HPDE6-E6E7 (cell line): ENCODE measurements at regions not wholly inside any gene's neighbourhood (a gene's known extent, or its start where the extent isn't known, plus 50 kb on each side); places are given as distances from the start of the nearest gene placed in this dataset.
"Not testable (repeated sequence)": the region's sequence is repeated elsewhere in the genome, so short reads cannot be mapped to it uniquely, and the experiment has no call there.

Source experiments
- DNase-seq: peaks from one replicate; pipeline ENCODE4 v3.0.0; 2011; ENCODE audit warnings: missing footprints; ENCODE audit errors: extremely low spot score

DNA sequence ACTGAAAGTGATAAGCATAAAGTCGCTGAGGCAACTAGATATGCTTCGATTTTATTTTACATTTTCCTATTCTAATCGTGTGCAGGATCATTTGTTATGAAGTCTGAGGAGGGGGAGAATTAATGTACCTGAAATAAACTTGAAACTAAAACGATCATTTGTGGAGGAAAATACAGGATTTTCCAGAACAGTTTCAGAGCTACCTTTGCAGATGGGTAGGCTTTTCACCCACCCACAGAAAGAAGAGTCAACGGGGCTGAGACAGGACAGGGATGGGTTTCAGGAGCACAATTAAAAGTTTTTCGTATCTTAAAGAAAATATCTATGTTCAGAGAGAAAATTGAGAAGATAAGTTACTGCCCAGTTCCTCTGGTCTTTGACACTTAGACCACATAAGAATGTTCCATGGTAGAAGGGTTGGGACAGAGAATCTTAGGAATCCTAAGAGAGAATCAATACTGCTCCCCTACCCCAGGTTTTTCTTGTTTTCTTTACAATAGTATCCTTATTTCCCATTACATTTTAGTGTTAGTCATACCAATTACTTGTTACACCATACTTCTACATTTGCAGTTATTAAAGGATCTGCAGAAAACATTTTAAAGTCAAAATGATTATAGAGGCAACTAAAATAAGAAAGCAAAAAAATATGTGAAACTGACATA lies 211.4 kb downstream of the DEPDC1B start:
- DNase-seq: no peak

DNA sequence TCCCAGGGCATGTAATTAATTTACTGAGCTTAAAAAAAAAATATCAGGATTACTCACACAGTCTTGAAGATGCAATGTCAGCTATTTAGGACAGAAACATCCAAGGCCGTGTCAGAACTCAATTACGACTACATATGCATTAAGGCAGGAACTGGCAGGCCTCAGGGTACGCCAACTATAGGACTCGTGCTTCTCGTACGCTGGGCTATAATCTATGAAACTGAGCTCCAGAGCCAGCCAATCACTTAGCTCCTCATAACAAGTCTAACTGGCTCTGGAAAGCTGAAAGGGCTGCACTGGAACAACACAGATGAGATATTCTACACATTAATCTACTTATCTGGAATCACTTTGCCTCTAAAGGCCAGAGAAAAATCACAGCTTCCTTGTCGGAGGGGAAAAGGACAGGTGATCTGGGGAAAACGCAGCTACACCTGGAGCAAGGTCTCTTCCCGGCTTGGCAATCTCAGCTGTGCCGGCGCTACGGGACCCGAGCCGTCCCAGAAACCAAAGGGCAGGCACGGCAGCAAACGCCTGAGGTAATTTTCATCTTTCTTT lies 212.0 kb downstream of the DEPDC1B start:
- DNase-seq: peak; percentile 60

DNA sequence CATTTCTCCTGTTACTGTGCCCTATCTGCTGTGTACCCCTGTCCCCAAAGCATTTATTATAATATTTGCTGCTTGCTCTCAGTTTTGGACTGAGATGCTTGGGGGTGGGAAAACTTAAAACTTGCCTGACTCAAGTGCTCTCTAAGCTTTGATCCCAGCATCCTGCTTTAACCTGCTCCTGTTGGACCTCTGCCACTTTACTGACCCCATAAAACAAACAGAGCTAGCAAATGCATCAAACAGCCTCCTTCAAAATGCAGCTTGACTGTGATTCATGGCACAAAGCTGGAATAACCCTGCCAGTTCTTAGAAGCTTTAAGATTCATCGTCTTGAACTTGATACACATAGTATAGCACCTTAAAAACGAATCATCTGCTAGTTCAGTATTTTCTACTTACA lies 212.5 kb downstream of the DEPDC1B start:
- no peak for DNase-seq

DNA sequence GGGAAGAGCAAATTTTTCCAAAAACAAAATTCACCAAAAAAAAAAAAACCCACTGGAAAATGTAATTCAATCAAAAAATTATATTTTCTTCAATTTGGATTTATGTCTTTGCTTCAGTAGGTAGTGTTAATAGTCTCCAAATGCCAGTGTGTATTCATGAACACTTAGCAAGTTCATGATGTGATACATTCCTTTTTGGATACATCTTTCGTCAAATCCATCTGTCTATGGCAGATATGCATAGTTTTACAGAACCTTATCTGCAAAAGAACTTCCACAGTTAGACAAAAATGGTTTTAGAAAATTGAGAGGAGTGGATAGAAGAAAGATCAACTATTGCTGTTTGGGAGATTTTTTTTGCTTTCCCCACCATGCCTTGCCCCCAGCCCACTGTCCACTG lies 214.6 kb downstream of the DEPDC1B start:
- DNase-seq: no peak

DNA sequence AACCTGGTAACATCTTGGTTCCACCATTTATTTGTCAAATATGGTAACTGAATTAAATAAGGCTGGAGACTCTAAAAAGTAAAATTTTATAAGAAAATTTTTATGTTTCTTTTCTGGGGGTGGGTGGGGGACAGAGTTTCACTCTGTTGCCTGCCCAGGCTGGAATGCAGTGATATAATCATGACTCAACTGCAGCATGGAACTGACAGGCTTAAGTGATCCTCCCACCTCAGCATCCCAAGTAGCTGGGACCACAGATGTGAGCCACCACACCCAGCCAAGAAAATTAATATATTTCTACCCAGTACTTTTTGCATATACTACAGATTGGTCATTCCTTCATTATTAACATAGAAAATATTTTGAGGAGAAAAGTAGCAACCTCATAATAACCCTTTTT lies 216.9 kb downstream of the DEPDC1B start:
- DNase-seq: no peak

DNA sequence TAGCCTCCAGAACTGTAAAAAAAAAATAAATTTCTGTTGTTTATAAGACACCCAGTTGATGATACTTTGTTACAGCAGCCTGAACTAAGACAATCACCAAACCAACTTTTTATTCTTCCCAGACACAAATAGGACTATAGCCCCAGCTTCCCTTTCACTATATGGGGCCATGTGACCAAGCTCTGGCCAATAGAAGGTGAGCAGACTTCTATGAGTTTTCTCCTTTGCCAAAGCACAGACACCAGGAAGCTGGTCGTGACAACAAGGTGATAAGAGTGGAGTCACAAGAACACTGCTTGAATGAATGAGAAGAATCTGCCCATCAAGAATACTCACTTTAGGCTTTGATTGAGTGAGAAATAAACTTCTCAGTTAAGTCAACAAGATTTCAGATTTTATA lies 217.7 kb downstream of the DEPDC1B start:
- DNase-seq: no peak

DNA sequence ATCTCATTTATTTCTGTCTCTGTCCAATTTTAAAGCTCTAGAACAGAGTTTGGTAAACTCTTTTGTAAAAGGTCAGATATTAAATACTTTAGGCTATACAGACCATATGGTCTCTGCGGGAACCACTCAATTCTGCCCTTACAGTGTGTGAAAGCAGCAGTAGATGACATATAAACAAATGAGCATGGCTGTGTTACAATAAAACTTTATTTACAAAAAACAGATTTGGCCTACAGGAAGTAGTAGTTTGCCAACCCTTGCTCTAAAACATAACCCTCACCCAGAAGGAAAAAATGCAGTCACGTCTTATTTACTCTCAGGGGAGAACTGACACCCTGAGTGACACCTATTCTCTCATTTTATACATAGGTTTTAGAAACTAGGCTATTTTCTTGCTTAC lies 220.4 kb downstream of the DEPDC1B start:
- no peak for DNase-seq

DNA sequence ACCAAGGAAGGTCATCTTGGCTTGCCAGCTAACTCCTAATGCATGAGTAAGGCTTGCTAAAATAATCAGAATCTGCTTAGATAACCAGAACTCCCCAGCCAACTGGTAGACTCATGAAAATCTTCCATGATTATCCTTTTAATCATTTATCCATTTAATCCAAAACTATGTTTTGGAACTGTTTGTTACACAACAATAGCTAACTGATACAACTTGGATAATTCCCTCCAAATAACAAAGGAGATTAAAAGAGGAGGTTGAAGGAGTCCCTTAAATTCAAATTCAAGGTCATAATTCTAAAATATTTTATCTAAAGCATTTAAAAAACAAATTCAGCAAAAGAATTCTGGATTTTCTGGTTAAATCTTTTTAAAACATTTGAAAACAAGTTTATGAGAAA lies 222.1 kb downstream of the DEPDC1B start:
- no peak for DNase-seq

DNA sequence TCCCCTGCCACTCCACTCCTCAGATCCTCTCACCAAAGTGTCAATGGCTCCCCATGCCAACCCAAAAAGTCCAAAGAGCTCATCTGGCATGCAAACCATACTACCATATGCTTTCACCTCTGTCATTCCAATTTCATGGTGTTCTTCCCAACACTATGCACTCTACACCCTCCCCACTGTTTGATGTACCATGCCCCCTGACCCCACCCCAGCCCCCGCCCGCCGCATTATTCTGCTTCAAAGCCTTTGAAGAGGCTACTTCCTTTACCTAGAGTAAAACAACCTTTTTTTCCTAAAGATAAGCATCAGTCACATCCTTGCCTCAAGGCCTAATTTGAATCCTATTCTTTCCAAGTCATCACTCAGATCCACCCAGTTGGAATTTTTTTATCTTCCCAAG lies 226.3 kb downstream of the DEPDC1B start:
- no peak for DNase-seq

DNA sequence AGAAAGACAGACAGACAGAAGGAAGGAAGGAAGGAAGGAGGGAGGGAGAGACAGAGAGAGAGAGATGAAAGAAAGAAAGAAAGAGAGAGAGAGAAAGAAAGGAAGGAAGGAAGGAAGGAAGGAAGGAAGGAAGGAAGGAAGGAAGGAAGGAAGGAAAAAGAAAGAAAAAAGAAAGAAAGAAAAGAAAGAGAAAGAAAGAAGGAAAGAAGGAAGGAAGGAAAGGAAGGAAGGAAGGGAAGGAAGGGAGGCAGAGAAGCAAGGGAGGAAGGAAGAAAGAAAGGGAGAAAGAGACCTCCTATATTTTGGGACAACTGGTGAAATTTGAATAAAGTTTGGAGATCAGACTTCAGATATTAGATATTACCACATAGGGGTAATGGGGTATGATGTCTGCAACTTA lies 226.9 kb downstream of the DEPDC1B start:
- DNase-seq: not testable (repeated sequence)

DNA sequence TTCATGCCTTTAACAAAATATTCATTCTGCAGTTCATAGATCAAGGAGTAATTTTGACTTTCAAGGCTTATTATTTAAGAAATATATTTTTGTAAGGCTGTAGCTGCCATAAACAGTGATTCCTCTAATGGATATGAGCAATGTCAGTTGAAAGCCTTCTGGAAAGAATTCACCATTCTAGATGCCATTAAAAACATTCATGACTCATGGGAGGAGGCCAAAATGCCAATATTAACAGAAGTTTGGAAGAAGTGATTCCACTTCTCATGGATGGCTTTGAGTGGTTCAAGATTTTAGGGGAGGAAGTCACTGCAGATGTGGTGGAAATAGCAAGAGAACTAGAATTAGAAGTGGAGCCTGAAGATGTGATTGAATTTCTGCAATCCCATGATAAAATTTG lies 229.1 kb downstream of the DEPDC1B start:
- DNase-seq: no peak

DNA sequence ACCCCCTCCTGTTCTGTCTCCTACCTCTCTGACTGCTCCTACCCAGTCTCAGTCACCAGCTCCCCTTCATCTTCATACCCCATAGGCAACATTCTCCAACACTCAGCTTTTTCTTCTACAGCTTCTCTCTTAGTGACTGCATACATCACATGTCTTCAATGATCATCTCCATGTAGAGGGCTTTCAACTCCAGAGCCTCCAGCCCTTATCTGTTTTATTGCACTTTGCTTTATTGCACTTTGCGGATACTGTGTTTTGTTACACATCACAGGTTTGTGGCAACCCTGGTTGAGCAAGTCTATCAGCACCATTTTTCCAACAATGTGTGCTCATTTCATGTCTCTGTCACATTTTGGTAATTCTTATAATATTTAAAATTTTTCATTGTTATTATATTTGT lies 230.7 kb downstream of the DEPDC1B start:
- DNase-seq: no peak

DNA sequence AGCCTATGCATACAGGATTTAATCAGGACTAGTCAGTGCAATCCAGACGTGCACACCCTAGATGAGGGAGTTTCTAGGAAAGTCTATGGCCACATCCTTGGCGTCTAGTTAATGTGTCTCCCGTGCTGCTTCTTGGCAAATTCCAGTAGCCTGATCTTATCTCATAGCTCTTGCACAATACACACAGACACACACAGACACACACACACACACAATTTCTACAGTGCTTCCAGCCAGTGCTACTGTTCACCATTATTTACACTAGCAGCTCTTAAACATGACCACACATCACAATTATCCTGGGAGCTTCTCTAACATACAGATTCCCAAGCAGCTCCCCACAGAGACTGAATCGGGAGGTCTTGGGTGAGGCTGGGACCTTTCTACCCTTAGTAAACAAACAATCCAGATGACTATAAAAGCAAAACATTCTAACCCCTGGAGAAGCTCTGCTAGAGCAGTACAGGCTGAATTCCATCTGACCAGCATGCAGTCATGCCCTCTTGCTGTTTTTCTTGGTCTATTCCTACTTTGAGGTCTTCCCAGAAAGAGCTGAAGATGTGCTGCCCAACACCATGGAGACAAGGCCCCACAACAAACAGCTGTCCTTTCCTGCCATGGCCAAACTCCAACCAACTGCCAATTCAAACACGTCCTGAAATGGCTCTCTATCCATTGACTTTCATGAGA lies 236.6 kb downstream of the DEPDC1B start:
- no peak for DNase-seq

DNA sequence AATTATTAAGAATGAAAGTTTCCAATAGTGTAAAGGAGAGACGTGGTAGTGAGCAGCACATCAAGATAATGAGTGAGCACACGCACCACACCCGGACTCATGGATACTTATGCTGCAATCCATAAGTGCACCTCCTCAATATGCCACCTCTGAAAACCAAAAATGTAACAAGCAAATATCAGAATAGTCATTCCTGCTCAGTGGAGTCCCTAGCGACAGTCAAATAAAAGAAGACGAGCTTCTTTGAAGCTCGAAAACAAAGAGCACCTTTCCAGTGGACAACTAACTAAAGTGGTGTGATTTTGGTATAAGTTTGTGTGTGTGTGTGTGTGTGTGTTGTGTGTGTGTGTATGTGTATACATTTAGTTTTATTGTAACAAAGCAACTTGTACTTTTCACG lies 241.3 kb downstream of the DEPDC1B start:
- DNase-seq: no peak

DNA sequence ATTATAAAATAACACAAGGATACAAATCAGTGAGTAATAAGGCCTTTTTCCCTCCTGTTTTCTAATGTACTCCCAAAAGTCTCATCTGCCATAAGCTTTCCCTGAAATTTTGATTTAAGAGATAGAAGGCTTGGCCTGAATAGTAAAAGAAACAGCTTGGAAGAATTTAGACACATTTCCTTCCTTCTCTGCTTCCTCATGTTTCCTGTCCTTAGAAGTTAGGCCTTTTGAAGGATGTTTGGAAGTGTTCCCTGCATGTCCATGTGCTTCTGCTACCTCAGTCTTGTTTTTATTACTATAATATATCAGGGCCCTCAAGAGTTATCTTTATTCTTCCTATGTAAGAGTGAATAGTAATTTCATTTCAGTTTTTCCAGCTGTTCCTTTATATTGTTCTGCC lies 242.7 kb downstream of the DEPDC1B start:
- DNase-seq: no peak

DNA sequence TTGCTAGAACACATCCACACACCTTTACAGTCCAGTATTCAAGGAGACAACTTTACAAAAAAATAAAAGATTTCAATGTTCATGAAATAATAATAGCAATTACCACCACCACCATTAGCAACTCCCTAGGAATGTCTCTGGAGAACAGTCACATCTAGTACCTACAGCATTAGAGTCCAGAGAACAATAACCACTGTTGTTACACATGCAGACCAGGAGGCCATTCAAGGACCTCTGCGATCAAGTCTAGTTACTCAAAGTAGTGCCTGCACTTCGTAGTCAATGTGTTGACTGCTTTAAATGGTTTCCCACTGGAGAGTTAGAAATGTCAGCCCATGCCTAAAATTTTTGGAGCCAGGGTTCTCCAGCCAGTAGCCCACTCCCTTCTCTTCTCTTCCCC lies 244.4 kb downstream of the DEPDC1B start:
- DNase-seq: no peak

DNA sequence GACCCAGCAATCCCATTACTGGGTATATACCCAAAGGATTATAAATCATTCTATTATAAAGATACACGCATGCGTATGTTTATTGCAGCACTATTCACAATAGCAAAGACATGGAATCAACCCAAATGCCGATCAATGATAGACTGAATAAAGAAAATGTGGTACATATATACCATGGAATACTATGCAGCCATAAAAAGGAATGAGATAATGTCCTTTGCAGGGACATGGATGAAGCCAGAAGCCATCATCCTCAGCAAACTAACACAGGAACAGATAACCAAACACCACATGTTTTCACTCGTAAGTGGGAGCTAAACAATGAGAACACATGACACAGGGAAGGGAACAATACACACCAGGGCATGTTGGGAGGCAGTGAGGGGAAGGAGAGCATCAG lies 245.7 kb downstream of the DEPDC1B start:
- DNase-seq: not testable (repeated sequence)

DNA sequence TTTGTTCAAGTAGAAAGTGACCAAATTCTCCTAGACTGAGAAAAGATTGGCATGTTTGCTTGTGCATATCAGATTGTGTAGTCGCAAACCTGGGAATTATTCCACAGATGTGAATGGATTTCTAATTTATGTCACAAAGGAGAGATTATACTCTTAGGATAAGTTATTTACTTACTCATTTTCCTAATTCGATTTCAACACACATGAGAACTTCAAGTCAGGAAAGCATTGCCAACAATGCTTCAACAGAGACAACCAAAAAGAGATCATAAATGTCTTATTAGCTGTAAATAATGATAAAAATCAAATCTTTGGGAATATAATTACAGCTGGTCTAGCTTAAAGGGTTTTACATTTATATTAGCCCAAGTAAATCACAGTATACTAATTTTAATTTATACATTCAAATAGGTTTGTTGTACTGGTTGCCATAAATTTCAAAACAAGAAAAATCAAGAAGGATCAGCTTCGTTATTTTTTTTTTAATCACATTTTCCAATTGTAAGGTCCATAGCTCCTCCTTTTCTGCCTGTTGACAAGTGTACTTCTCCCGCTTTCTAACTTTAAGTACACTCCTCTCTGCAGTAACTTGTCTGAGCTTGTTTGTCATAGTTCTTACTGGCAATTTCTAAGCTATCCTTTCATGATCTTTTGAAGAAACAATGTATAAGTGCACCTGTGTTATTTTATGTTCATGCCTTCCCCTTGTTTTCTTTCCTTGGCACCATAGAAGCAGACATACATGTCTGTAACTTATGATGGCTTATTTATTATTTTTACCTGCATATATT lies 246.6 kb downstream of the DEPDC1B start:
- no peak for DNase-seq

DNA sequence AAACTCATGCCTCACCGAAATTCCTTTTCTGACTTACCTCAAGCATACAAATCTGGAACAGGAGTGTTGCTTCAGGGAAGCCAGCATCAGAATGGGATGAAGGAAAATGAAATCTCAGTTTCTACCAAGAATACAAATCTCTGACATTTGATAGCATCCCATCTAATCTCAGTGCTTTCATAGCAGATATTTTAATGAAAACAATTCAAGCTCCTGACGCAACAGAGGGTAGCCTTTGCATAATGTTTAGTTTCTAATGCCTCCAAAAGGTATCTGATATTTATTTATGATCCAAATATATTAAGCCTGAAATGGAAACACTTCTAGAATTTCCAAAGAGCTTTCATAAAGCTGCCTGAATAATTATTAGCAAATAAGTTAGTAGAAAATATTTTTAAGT lies 251.4 kb downstream of the DEPDC1B start:
- DNase-seq: no peak

DNA sequence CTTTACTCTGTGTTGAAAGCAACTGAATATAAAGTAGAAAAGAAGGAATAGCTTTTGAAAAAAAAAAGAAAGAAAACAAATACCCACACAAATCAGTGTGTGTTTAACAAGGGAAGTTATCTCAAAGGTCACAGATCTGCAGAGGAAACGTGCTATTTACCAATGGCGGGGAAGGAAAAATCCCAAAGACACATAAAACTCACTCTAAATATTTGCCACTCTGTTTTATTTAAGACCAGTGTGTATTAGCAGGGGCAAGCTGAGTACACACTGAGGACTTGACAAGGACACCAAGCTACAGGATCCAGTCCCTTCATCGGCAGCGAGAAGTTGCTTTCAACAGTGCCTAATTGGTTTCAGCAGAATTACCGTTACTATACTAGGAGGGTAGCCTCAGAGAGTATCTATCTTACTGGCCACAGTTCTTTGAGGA lies 252.5 kb downstream of the DEPDC1B start:
- no peak for DNase-seq

DNA sequence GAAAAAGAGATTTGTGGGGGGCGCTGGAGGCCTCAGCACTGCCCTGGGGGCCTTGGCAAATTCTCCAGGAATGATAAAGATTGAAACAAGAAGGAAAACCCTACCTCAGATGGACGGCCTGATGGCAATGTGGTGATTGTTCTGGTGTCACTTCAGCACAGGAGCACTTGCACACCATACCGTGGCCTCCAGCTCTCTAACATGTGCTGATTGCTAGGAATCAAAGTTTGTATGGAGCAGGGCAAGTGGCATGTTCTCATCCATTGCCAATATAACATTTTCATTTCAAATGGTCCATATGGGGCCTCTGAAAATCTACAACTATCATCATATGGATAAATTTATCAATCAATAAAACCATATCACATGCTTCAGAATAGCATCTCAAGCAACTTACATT lies 253.0 kb downstream of the DEPDC1B start:
- no peak for DNase-seq

DNA sequence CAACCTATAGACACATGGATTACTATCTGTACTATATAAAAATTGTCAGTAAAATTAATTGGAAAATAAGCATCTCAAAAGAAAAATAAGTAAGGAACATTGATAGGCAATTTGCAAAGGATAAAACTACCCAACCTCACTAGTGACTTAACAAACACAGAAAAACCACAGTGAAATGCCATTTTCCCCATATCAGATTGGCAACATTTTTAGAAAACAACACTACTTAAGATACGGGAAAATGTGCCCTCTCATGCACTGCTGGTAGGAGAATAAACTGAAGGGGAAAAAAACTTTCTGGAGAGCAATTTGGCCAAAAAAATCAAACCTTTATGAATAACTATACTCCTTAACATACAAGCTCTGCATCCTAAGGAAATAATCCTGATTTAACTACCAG lies 254.0 kb downstream of the DEPDC1B start:
- DNase-seq: no peak

DNA sequence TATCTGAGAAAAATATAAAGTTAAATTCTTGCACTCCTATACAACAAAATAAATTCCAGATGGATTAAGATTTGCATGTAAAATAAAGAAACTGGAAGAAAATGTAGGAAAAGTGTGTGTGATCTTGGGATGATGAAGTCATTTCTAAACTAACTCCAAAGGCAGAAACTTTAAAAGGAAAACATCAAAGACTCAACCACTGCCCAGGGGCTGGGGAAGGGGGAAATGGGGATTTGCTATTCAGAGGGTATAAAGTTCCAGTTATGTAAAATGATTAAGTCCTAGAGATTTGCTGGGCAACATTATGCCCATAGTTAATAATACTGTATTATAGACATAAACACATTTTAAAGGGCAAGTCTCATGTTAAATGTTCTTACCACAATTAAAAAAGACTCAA lies 254.5 kb downstream of the DEPDC1B start:
- DNase-seq: no peak
